ENCODE measurements at regions not wholly inside any gene's neighbourhood (a gene's known extent, or its start where the extent isn't known, plus 50 kb on each side); places are given as distances from the start of the nearest gene placed in this dataset.
"Not testable (repeated sequence)": the region's sequence is repeated elsewhere in the genome, so short reads cannot be mapped to it uniquely, and the experiment has no call there.

GRCh38 chr6:8170245-8170644 lies 67.9 kb upstream of the EEF1E1 start:
- TF ChIP-seq CTCF (IDR thresholded peaks at IDR 0.05; ENCODE audit: low read depth, low read length), result no peak
- DNase-seq (ENCODE audit: extremely low read depth, low read depth), result no peak

GRCh38 chr6:8166156-8166555 lies 63.8 kb upstream of the EEF1E1 start:
- no peak for TF ChIP-seq CTCF (IDR thresholded peaks at IDR 0.05; ENCODE audit: low read depth, low read length)

GRCh38 chr6:8165008-8165407 lies 62.7 kb upstream of the EEF1E1 start:
- DNase-seq (ENCODE audit: extremely low read depth, low read depth), result not testable (repeated sequence)

More at GRCh38 chr6:8166156-8166555, 63.8 kb upstream of the EEF1E1 start:
- no peak for DNase-seq (ENCODE audit: extremely low read depth, low read depth)

GRCh38 chr6:8164281-8164680 lies 61.9 kb upstream of the EEF1E1 start:
- not testable (repeated sequence) for DNase-seq (ENCODE audit: extremely low read depth, low read depth)

- DNase-seq (ENCODE audit: extremely low read depth, low read depth), result no peak
- TF ChIP-seq CTCF (IDR thresholded peaks at IDR 0.05; ENCODE audit: low read depth, low read length), result no peak
Observed at GRCh38 chr6:8159966-8160365, 57.6 kb upstream of the EEF1E1 start.

GRCh38 chr6:8157839-8158238 lies 55.5 kb upstream of the EEF1E1 start:
- no peak for TF ChIP-seq CTCF (IDR thresholded peaks at IDR 0.05; ENCODE audit: low read depth, low read length)
- DNase-seq (ENCODE audit: extremely low read depth, low read depth), result no peak

GRCh38 chr6:8155259-8156012 lies 53.1 kb upstream of the EEF1E1 start:
- DNase-seq (ENCODE audit: extremely low read depth, low read depth), result no peak
- no peak for TF ChIP-seq CTCF (IDR thresholded peaks at IDR 0.05; ENCODE audit: low read depth, low read length)

Data from AG09319 (cell line).